ENCODE measurements at regions not wholly inside any gene's neighbourhood (a gene's known extent, or its start where the extent isn't known, plus 50 kb on each side); places are given as distances from the start of the nearest gene placed in this dataset.
"Not testable (repeated sequence)": the region's sequence is repeated elsewhere in the genome, so short reads cannot be mapped to it uniquely, and the experiment has no call there.

DNA sequence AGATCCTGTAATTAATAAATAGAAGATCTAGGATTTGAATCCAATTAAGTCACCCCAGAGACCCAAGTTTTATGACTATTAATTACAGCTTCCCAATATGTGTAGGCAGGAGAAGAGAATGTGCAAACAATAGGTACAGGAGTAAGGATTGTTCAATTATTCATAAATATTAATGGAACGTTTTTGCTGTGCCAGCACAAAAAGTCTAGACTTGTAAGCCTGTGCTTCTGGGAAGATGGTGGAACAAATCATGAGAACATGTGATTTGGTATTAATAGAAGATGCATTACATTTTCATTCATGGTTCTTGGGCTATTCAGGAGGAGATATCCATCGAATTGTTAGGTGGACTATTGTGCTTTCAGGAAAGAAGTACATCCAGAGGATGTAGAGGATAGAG, 1240.9 kb downstream of the STIM2 start:
- H3K4me3 ChIP-seq (ENCODE audit: low read depth, low read length) = no peak overlapping the region
- TF ChIP-seq, protein P1, sequence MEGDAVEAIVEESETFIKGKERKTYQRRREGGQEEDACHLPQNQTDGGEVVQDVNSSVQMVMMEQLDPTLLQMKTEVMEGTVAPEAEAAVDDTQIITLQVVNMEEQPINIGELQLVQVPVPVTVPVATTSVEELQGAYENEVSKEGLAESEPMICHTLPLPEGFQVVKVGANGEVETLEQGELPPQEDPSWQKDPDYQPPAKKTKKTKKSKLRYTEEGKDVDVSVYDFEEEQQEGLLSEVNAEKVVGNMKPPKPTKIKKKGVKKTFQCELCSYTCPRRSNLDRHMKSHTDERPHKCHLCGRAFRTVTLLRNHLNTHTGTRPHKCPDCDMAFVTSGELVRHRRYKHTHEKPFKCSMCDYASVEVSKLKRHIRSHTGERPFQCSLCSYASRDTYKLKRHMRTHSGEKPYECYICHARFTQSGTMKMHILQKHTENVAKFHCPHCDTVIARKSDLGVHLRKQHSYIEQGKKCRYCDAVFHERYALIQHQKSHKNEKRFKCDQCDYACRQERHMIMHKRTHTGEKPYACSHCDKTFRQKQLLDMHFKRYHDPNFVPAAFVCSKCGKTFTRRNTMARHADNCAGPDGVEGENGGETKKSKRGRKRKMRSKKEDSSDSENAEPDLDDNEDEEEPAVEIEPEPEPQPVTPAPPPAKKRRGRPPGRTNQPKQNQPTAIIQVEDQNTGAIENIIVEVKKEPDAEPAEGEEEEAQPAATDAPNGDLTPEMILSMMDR (IDR thresholded peaks at IDR 0.05; ENCODE audit: low read depth, low read length) = no peak

DNA sequence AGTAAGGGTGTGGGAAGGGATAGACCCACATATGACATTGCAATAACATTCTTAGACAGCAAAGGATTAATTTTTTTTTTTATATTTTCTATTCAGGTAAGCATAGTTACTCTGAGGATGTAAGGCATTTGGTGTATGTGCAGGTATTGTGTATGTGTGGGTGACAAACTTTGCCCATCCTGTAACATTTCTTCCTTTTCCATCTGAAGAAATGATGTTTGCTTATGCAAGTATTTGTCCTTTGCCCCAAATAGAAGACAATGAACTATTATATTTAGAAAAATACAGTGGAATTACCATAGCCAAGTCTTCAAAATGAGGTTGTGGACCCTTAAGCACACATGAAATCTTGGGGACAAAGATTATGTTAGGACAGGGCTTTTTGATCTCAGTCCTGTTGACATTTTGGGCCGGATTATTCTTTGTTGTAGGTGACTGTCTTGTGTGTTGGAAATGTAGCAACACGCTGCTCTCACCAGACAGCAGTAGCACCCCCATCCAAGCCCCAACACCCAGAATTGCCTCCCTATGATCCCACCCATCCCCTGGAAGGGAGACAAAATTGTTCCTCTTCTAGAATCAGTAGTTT, 1244.7 kb downstream of the STIM2 start:
- H3K4me3 ChIP-seq (ENCODE audit: low read depth, low read length) = no peak overlapping the region
- TF ChIP-seq, protein P1 (IDR thresholded peaks at IDR 0.05; ENCODE audit: low read depth, low read length) = no peak

DNA sequence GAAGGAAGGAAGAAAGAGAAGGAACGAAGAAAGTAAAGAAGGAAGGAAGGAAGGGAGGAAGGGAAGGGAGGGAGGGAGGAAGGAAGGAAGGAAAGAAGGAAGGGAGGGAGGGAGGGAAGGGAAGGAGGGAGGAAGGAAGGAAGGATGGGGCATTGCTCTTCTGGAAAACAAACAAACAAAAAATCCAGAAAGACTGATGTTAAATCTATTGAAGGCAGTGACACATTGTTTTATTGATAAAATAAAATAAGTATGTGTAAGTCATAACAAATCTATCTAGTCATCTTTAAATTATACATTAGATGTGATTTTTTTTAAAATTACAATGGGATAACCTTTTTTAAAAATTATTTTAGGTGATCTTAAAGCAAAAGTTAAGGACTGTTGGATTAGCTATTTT, 1245.5 kb downstream of the STIM2 start:
- TF ChIP-seq, protein P1 (IDR thresholded peaks at IDR 0.05; ENCODE audit: low read depth, low read length) = no peak
- no peak overlapping the region for H3K4me3 ChIP-seq (ENCODE audit: low read depth, low read length)

DNA sequence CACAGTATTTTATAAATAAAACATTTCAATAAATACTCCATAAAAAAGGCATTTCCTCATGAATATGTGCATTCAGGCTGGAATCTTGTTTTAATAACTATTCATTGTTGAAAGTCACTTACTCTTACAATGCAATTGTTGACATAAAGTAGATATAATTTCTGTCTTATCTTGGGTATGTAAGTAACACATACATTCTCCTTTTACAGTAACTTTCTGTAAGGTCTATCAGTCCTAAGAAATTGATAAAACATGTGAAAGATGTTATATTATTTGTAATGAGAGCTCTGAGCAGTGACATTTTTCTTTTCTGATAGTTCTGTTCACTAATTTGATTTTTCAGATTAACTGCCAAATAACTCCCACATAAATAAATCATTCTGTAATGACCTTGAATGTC, 1249.2 kb downstream of the STIM2 start:
- TF ChIP-seq, protein P1 (IDR thresholded peaks at IDR 0.05; ENCODE audit: low read depth, low read length) = no peak
- no peak overlapping the region for H3K4me3 ChIP-seq (ENCODE audit: low read depth, low read length)

DNA sequence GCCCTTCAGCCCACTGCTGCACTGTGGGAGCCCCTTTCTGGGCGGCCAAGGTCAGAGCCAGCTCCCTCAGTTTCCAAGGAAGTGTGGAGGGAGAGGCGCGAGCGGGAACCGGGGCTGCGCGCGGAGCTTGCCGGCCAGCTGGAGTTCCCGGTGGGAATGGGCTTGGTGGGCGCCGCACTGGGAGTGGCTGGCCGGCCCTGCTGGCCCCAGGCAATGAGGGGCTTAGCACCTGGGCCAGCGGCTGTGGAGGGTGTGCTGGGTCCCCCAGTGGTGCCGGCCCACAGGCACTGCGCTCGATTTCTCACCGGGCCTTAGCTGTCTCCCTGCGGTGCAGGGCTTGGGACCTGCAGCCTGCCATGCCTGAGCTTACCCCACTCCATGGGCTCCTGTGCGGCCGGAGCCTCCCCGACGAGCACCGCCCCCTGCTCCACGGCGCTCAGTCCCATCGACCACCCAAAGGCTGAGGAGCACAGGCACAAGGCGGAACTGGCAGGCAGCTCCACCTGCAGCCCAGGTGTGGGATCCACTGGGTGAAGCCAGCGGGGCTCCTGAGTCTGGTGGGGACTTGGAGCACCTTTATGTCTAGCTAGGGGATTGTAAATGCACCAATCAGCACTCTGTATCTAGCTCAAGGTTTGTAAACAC, 1252.2 kb downstream of the STIM2 start:
- not testable (repeated sequence) for H3K4me3 ChIP-seq (ENCODE audit: low read depth, low read length)

DNA sequence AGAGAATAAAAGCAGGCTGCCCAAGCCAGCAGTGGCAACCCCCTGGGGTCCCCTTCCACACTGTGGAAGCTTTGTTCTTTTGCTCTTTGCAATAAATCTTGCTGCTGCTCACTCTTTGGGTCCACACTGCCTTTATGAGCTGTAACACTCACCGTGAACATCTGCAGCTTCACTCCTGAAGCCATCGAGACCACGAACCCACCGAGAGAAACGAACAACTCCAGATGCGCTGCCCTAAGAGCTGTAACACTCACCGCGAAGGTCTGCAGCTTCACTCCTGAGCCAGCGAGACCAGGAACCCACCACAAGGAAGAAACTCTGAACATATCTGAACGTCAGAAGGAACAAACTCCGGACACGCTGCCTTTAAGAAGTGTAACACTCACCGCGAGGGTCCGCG, 1252.9 kb downstream of the STIM2 start:
- H3K4me3 ChIP-seq (ENCODE audit: low read depth, low read length) = not testable (repeated sequence)

DNA sequence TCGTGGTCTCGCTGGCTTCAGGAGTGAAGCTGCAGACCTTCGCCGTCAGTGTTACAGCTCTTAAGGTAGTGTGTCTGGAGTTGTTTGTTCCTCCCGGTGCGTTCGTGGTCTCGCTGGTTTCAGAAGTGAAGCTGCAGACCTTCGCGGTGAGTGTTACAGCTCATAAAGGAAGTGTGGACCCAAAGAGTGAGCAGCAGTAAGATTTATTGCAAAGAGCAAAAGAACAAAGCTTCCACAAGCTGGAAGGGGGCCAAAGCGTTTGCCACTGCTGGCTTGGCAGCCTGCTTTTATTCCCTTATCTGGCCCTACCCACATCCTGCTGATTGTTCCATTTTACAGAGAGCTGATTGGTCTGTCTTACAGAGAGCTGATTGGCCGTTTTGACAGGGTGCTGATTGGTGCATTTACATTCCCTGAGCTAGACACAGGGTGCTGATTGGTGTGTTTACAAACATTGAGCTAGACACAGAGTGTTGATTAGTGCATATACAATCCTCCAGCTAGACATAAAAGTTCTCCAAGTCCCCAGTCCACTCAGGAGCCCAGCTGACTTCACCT, 1256.0 kb downstream of the STIM2 start:
- H3K4me3 ChIP-seq (ENCODE audit: low read depth, low read length) = not testable (repeated sequence)

DNA sequence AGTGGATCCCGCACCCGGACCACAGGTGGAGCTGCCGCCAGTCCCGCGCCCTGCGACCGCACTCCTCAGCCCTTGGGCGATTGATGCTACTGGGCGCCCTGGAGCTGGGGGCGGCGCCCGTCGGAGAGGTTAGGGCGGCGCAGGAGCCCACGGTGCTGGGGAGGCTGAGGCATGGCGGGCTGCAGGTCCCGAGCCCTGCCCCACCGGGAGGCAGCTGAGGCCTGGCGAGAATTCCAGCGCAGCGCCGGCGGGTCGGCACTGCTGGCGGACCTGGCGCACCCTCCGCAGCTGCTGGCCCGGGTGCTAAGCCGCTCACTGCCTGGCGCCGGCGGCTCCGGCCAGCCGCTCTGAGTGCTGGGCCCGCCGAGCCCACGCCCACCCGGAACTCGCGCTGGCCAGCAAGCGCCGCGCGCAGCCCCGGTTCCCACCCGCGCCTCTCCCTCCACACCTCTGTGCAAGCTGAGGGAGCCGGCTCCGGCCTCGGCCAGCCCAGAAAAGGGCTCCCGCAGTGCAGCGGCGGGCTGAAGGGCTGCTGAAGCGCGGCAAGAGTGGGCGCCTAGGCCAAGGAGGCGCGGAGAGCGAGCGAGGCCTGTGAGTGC, 1256.5 kb downstream of the STIM2 start:
- H3K4me3 ChIP-seq (ENCODE audit: low read depth, low read length) = no peak overlapping the region
- TF ChIP-seq, protein P1 (IDR thresholded peaks at IDR 0.05; ENCODE audit: low read depth, low read length) = no peak

DNA sequence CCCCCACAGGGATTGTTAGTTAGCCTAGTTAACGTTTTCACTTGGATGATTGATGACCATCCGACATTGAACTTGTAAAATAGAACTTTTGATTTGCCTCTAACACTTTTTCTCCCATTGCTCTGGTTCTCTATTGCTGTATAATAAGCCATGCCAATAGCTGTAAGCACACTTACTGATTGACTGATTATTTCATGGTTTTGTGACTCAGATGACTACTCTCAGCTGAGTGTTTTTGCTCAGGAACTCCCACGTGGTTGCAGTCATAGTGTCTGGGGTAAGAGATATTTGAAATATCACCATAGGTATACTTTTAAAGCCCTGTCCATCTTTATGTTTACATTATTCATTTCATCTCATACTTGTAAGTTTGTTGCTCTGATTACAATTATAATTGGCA, 1285.5 kb downstream of the STIM2 start:
- H3K4me3 ChIP-seq (ENCODE audit: low read depth, low read length) = no peak overlapping the region
- TF ChIP-seq, protein P1 (IDR thresholded peaks at IDR 0.05; ENCODE audit: low read depth, low read length) = no peak

Data from WI38 (cell line).